GM12892 (cell line): ENCODE measurements at regions not wholly inside any gene's neighbourhood (a gene's known extent, or its start where the extent isn't known, plus 50 kb on each side); places are given as distances from the start of the nearest gene placed in this dataset.

Experiments
- POLR2A ChIP-seq: IDR thresholded peaks from 2 replicates; pipeline ENCODE4 v1.6.1; 2011; ENCODE audit warnings: low read depth, low read length, control low read depth
- TAF1 ChIP-seq: IDR thresholded peaks from 2 replicates; pipeline ENCODE4 v1.6.1; 2011; ENCODE audit warnings: low read depth, mild to moderate bottlenecking, control low read depth, low read length, borderline replicate concordance

GRCh38 chr2:60283626-60284025 is 269.8 kb downstream of the BCL11A start:
- TF ChIP-seq POLR2A (no peak), TAF1 (no peak)
